ENCODE measurements at regions not wholly inside any gene's neighbourhood (a gene's known extent, or its start where the extent isn't known, plus 50 kb on each side); places are given as distances from the start of the nearest gene placed in this dataset.

DNA sequence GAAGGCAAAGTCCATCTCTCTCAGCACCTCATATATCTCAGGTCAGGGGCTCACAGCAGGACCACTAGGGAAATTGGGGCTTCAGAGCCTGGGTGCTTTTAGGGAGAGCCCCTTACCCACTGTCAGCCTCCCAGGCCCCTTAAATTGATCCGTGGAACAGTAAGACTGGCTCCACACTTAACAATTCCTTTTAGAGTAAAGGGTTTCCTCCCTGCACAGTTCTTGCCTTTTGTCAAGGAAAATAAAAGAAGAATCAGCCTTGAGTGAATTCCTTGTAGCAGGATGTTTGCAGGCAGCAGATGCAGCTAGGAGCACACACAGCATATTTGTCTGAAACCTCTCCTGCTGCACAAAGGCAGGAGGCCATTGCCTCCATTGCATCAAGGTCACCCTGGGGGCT lies 184.9 kb downstream of the SEC16B start:
- no peak for DNase-seq

DNA sequence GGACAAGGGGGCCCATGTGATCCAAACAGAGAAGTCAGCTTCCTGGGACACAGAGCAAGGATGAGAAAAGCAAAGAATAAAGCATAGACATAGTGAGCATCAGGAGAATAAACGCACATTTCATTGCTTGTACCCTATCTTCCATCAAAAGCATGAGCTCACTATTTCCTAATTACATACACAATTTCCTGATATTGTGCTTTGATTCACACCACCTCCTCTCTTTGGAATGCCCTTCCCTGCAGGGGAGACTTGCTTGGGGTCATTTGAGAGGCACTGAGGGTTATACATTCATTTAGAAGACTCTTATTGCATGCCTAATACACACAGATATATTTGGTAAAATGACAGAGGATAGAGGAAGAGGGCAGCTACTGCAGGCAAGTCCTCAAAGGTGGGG lies 185.4 kb downstream of the SEC16B start:
- no peak for DNase-seq

DNA sequence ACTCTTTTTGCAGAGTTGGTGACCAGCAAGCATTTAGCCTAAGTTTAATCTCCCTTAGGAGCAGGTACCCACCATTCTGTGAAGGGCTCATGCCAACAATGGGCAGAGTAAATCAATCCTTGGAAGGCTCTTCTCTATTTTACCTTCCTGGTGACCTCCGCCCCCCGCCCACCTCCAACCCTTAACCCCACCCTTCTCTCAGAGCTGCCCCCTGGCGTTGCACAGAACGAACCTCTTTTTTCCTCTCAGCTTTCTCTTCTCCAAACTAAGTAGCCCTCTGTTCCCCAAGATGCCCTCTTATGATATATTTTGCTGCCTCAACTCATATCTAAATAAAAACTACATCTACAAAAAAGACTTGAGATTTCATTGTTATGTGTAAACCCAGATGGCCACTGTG lies 186.8 kb downstream of the SEC16B start:
- DNase-seq, result no peak

DNA sequence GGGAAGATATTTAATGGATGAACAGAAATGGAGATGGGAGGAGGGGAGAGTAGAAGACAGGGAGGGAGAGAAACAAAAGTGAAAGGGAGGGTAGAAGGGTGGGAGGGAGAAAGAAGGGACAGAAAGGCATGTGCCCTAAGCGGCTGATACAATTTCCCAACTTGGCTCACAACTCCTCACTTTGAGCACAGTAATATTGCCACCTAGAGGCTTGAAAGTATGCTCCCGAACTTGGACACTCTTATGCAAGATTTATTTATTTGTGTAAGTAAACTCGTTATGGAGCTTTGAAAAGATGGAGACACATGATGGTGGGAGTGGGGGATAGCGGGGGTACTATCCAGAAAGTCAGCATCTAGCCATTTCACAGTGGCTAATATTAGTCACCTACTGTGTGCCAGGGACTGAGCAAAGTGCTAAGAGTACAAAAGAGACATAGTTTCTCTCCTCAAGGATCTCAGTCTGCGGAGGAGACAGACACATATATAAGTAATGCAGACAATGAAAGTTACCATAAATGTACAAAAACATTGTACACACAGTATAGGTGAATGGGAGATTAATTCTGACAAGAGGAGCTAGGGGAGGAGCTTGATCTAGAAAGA lies 189.7 kb downstream of the SEC16B start:
- peak; percentile 9 for DNase-seq

DNA sequence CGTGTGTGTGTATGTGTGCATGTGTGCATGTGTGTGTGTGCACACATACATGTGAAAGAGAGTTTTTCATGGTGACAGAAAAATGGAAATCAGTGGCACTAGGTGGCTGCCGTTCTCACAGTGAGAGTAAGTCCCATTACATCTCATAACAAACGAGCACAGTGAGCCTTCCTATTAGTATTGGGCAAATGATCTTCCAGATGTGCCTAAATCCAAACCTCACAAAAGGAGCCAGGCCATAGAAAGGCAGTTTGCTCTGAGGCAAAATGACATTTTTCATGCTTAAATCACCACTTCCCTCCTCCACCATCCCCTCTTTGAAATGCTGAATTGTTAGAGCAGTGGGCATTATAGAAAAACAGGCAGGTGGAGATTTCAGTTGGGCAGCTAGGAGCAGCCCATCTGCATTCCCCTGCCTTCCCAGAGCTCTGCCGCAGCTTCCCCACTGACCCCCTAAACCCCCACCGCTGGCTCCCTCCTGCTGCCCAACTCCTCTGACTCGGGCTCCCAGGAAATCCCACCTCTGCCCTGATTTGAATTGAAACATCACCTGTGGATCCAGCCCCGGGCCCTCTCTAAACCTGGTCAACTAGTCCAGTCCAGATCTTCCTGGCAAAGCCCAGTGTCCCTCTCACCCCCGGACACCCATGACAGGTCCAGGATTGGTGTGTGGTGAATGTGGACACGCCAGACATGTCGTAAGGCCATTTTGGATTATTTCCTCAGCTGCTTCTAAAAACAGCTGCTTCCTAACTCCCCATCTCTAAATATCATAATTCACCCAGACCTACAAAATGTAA lies 190.5 kb downstream of the SEC16B start:
- no peak for DNase-seq

DNA sequence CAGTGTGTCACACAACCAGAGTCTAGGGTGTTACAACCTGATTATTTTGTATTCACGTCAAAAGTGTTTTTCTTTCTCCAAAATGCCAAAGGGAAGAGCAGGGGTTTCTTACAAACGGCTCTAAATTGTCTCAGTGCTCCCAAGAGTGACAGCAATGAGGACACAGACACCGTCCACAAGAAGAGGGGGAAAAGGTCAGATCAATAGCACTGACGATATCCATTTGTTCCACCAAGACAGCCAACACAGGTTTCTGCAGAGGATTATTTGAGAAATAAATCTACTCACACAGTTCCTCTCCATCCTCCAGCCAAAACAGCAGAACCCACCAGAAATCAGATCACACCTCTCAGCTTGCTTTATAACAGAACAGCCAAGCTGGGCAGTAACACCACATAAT lies 193.9 kb downstream of the SEC16B start:
- no peak for DNase-seq

DNA sequence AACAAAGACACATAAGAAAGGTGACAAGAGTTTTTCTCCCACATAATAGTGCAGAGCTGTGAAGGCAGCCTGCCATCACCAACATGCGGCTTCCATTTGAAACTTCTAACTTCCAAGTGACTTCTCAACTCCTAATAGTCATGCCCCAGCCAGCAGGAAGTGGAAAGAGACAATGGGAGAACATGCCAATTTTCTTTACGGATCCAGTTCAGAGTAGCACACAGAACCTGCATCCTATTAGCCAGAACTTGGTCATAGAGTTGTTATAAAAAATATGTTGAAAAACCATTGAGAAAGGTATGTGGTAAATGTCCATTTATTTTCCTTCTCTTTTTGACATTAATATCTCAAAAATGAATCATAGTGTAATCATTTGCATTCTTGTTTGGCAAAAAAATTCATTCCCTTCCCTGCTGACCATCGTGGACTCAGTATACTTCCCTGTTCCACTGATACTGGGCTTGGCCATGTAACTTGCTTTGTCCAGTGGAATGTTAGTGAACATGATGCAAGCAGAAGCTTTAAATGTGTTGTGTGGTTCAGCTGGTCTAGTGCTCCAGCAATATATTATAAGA lies 197.4 kb downstream of the SEC16B start:
- no peak for DNase-seq

DNA sequence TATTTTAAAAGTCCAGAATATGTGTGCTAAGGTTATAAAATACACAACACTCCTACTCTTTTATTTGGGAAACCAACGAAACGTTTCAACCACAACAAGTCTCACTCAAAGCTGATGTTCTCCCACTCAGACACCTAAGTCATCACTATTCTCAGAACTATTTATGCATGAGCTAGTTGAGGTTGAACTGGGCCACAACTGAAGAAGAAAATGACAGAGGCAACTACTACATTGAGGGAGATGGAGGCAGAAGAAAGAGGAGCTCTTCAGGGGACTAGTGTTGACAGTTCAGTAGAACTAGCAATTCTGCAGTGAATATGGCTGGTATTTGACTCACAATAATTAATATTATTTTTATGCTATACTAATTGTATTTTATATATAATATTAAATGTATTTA lies 198.2 kb downstream of the SEC16B start:
- no peak for DNase-seq

DNA sequence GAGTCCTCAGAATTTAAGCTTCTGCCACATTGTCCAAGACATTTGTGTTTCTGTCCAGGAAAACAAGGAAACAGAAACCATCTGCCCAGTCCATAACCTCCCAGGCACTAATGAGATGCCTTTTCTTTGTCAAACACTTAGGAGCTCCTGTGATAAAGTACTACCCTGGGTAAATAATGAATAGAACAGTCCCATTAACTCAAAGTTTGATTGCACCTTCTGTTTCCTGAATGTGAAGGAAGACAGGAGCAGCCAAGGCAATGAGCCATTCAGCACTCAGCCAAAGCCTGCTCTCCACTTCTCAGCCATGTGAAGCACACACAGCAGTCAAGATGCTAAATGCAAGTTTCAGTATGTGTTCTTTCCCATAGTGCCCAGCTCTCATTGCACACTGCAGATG lies 199.8 kb downstream of the SEC16B start:
- DNase-seq, result no peak

DNA sequence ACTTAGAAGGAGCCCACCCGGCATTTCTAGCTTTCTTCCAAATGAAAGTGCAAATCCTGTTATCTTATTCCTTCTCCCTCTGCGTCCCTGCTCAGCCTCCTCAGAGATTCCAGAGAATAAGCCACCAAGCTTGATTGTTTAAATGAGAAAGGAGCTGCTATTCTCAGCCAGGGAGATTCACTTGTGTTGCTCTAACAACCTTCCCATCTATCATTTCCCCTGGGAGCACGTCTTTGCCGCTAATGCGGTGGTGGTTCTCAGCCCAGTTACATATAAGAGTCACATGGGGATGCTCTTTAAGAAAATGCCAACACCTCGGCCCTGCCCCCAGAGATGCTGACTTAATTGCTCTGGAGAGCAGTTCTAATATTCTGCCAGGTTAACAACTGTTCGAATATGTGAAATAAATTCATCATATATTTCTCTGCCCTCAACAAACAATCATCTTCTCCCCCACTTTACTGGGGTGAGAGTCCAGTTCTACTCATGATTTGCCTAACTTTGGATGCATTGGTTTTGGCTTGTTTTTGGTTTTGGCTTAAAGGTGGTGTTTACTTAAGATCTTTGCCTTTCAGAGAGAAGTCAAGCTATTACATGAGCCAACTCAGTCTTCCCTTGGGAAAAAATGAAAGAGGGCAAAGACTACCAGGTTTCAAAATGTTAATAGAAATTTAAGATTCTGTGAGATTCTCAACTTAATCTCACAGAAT lies 213.9 kb downstream of the SEC16B start:
- DNase-seq, result no peak

DNA sequence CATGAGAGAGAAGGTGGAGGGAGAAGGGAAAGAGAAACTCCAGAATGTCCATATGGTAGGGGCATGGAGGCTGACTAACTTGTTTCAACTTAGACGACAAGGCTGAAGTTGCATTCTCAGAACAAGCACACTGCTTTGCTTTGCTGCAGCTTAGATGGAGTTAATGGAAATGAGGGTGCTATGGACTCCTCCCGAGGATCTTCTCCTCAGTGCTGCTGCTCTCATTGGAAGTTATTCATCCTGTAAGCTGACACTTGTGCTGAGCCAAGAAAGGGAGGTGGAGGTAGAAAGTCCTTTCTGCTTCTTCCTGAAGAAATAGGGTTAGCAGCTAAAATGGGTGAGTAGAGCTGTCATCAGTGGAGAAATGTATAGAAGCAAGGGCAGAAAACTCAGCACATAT lies 215.3 kb downstream of the SEC16B start:
- DNase-seq, result no peak

DNA sequence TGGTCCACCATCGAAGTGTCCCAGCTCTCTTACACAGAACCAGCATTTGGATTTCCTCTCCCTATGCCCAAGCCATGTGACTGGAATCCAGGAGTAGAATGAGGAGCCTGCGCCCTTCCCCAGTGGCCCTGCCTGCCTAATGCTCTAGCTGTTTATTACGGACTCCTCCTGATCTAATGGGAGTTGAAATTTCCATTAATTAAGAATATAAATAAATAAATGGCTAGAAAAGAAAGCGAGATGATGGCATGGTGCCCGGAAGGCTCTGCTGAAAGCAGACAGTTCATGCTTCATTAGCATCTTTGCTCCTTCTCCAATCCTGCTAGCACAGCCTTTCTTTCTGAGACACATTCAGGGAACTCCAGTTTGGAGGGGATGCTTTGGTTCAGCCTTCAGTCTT lies 216.2 kb downstream of the SEC16B start:
- DNase-seq, result no peak

DNA sequence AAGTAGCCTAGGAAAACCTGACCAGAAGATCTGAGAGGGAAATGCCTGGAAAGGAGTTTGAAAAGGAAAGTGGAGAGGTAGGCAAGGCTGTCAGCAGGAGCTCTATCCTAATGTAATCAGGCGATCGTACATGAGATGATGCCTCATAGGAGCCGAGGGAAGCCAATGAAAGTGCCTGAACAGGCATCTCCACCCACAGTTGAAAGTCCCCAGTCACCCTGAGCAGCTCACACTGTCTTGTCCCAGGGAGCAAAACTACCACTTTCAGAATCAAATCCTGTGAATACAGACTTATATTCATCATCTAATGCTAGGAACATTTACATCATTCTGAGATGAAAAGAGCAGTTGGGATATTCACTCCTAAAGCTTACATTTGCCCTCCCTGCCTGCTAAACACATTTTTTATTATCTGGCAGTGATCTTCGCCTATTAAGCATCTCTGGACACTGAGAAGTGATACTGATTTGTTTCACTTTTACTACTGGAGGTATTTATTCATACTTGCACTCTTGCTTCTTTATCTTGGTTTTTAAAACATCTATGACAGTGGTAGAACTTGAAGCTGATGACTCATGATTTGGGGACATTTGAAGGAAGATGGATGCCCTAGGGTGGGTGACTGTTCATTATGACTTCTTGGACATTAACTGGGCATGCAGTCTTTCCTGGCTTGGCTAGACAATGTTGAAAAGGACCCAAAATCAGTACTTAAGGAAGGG lies 221.6 kb downstream of the SEC16B start:
- no peak for DNase-seq

DNA sequence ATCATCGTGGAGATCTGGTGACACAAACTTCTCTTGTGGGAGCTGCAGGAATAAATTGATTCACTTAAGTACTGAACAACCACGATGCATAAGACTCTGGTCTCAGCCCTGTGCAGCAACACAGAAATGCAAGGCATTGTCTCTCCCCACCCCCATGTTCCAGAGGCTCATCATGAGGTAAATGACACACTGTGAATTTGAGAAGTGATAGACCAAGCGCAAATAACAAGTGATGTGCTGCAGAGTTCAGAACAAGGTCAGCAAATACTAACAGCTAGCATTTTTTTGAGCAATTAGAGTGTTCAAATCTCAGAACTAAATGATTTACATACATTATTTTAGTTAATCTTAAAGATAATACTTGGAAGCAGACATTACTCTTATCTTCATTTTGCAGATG lies 223.7 kb downstream of the SEC16B start:
- no peak for DNase-seq

DNA sequence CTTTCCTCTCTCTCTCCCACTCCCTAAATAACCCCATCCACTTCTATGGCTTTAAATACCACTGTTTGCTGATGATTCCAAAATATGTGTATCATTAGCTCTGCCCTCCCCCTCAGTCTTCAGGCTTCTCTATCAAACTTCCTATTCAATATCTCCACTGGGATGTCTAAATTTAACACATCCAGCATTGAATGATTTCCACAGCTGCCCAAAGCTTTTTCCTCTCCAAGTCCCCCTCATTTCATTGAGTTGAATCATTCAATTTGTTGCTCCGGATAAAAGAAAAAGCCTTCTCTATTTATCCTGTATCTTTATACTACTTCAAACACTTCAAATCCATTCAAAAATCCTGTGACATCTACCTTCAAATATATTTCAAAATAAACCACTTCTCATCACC lies 225.0 kb downstream of the SEC16B start:
- DNase-seq, result no peak

DNA sequence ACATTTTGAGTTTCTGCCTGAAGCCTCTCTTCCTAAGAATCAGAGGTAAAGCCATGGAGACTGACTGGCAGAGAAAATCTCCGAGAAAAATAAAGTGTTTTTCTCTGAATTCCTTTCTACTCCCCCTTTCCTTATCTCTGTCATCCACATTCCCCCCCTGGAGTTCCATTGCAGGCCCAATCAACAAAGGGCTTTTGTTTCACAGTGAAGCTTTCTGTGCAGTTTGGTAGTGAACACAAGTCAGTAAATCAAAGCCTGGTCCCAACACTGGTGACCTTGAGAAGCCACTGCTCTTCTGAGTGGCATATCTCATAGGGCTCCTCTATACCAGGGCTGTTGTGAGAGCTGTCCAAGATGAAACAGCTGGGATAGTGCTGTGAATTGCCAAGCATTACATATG lies 228.4 kb downstream of the SEC16B start:
- DNase-seq, result no peak

DNA sequence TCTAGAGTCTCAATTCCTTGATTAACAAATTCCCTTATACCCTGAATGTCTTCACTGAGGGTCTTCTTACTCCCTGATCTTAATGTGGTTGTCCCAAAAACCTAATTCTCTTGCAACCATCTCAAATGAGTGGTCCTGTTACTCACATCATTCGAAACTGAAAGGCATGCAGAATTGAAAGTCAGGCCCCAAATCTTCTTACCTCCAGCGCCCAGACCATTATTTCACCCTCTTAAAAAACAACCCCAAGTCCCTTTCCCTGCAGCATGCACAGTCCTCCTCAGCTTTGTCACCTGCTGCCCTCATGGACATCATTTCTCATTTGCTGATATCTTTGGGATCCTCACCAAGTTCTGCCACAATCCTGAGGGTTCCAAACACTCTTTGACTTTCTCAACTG lies 230.1 kb downstream of the SEC16B start:
- DNase-seq, result no peak

DNA sequence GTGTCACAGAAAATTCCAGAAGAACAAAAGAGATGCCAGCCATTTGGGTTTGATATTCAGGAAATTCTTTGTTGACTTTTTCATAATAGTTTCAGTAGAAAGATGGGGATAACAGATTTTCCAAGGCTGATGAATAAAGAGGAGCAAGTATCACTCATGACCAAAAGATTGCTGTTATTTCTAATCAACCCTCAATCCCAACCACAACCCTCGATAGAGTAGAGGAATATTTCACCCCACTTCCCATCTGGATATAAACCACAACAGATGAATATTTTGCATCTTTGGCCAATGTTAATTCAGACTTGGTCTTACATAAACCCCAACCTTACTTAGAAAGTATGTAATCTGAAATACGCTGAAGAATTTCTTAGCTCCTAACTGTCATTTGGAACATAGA lies 232.4 kb downstream of the SEC16B start:
- no peak for DNase-seq

DNA sequence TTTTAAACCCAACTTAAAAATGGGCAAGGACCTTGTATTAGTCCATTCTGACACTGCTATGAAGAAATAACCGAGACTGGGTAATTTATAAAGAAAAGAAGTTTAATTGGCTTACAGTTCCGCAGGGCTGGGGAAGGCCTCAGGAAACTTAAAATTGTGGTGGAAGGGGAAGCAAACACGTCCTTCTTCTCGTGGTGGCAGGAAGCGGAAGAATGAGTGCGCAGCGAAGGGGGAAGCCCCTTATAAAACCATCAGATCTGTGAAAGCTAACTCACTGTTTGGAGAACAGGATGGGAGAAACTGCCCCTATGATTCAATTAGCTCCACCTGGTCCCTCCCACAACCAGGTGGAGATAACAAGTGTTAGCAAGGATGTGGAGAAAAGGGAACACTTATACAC lies 237.7 kb downstream of the SEC16B start:
- no peak for DNase-seq

DNA sequence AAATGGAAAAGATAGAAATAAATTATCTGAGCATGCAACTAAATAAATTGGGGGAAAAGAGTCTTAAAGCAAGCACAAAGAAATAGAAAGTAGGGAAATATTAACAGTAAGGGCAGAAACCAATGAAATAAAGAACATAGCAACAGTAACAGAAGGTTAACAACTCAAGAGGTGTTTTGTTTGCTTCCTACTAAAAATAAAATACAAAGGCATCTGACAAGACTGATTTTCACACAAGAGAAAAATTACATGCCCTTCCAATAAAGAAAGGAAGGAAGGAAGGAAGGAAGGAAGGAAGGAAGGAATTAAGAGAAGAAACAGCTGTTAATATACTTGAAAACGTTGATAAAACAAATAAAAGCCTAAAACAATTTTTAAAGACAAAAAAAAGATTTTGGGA lies 240.2 kb downstream of the SEC16B start:
- no peak for DNase-seq

DNA sequence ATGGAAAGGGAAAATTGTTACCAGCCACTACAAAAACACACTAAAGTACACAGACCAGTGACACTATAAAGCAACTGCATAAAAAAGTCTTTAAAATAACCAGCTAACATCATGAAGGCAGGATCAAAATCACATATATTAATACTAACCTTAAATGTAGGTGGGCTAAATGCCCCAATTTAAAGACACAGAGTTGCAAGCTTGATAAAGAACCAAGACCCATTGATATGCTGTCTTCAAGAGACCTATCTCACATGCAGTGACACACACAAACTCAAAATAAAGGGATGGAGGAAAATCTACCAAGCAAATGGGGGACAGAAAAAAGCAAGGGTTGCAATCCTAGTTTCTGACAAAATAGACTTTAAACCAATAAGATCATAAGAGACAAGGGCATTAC lies 246.3 kb downstream of the SEC16B start:
- DNase-seq, result no peak

DNA sequence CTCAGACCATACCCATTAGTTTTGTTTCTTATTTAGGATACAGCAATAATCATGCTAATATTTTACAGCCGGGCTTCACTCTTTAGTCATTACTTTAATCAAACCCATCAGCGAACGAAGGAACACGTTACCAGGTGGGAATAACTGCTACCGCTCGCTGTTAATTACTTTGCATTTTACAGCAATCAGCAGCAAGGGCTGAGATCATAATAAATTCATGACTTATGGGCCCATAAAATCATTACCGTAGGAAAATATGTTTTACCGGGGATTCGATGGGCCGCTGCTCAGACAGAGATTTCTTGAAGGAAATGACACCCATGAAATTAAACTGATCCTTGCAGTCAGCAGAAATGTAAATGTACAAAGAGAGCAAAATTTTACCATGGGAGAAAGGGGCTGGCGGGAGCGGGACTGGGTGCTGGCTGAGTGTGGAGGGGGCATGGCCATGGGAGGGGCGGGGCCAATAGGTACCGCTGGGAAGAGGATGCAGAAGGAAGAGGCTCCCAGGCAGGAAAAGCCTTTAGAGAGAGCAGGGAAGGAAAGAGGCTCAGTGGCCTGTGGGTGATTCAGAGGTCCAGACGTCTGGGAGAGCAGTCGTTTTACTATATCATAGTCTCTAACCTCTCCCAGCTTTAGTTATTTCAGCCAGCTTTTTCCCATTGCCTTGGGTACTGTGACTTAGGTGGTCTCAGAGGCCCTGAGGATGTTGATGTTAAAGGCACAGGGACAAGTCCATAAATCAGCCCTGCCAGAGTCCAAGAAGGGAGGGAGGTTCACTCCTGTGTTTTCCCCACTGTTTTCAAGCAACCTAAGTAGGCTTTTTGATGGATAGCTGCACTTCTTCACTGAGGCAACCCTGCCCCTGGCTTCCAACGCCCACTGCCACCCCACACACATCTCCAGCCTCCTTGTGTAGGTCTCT lies 258.9 kb downstream of the SEC16B start:
- DNase-seq, result no peak
